ENCODE measurements at regions not wholly inside any gene's neighbourhood (a gene's known extent, or its start where the extent isn't known, plus 50 kb on each side); places are given as distances from the start of the nearest gene placed in this dataset.

DNA sequence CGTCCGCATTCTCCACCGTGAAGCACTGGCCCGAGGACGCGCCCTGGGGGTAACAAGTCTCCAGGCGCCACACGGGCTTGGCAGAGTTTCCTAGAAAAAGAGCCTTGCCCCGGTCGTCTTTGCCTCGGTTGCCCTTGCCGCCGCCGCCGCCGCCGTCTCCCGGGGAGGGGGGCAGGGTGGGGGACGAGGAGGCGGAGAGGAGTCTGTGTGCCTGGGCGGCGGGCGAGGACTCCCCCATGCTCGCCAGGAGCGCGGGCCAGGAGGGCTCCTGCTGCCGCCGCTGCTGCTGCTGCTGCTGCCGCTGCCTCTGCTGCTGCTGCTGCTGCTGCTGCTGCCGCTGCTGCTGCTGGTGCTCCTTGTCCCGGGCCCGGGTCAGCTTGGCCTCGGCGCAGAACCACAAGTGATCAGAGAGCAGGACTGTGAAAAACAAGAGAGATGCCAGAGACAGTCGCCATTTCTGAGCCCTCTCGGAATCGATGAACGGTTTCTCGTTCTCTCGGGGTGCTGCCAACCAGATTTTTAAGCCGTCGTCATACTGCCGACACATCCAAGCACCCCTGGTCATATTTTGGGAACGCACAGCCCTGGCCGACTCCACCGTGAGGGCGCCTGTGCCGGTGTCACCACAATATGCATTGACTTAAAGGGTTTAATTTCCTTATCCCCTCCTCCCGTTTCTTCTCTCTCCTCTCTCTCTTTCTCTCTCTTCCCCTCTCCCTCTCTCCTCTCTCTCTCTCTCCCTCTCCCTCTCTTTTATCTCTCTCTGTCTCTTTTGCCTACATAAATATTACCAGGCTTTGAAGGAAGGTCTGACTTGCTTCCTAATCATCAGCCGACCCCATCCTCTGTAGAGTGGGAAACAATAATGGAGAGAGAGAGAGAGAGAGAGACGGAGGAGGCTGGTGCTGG, 349.1 kb downstream of the LIG4 start:
- DNase-seq (ENCODE audit: low read depth in 4 of 4, low spot score in 1 of 4): no peak

DNA sequence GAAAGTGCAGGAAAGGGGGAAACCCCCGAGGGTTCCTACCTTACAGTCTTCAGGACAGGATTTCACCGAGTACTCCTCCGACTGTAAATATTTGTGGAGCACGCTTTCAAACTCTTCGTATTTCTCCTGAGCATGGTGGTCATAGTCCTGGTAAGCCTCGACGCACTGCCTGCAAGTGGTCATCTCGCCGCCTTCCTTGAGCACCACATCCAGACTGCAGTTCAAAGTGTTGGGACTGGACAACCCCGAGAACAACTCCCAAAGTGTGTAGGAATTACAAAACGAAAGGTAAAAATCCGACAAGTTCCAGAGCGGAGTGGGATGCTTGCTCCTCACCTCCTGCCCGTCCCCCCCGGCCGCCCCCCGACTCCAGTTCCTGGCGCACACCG, 349.7 kb downstream of the LIG4 start:
- no peak for DNase-seq (ENCODE audit: low read depth in 4 of 4, low spot score in 1 of 4)

DNA sequence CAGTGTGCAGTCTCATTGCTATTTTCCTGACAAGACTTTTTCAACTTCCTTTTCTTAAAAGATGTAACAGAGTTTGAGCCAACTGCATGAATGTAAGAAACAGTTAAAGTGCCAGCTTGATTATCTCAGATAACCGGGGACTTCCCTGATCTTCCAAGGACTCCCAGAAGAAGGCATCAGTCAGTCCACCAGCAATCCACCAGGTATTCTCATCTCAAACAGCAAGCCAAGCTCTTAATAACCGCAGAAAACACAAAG, 350.1 kb downstream of the LIG4 start:
- DNase-seq (ENCODE audit: low read depth in 4 of 4, low spot score in 1 of 4): no peak

DNA sequence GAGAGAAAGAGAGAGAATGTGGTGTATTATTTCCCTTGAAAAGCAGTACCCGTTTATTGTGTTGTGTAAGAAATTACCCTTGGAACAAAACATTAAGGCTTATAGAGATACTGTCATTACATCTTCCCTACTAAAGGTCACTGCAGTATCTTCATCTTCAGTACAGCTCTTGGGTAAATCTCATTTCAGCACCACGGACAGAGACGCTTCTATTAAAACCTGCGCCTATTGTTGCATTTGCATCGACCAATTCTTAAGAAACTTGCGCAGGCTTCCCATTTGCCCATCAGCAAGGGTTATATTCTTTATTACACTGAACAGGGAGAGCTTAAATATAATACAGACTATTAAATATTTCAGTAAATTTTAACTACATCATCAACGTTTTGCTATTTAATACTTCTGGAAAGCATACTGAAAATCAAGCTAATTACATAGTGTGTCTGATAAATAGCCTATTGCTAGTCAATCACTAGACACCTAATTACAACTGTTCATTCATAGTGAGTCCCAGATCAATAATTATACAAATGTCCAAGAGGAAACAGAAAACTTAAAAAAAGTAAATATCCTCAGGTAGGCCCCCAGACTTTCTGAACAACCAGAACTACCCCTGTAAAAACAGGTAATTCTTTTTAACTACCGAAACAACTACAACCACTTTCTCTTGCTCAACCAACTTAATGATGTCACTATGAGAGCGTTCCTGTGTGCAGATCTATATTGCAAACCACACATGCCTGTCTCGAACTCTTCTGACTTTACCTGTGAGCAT, 350.6 kb downstream of the LIG4 start:
- DNase-seq (ENCODE audit: low read depth in 4 of 4, low spot score in 1 of 4): no peak

DNA sequence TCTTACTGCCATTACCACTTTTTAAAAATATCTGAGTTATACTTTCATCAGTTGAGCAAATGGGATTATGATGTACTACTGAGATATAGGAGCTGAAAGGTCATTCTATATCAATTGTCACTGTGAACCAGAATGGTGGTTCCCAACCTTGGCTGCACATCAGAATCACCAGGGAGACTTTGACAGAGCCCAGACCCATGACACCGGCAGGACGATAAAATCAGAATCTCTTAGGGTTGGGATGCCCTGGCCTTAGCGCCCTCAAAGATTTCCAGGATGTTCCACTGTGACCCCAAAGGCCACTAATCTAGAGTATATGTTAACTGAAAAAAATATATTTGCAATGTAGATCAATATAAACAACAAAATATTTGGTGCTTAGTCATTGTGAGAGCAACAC, 355.1 kb downstream of the LIG4 start:
- DNase-seq (ENCODE audit: low read depth in 4 of 4, low spot score in 1 of 4): no peak

GRCh38 chr13:107854880-107855279, 360.5 kb downstream of the LIG4 start:
- no peak for DNase-seq (ENCODE audit: low read depth in 4 of 4, low spot score in 1 of 4)

DNA sequence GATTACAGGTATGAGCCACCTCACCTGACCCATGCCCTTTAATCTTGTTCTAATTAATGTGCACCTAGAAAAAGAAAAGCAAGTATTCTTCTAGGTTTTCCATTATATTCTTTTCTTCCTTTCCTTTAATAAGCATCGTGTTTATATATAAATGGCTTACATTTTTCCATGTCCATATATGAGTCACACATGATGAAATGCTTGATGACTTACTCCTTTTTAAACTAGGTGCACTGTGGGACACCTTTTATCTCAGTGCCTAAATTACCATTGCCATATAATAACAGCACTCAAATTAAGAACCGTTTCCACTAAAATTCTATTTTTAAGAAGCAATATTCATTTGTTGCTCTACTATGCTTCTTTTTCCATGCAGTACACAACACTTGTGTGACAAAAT, 363.3 kb downstream of the LIG4 start:
- no peak for DNase-seq (ENCODE audit: low read depth in 4 of 4, low spot score in 1 of 4)

GRCh38 chr13:107851670-107852069, 363.7 kb downstream of the LIG4 start:
- DNase-seq (ENCODE audit: low read depth in 4 of 4, low spot score in 1 of 4): no peak

DNA sequence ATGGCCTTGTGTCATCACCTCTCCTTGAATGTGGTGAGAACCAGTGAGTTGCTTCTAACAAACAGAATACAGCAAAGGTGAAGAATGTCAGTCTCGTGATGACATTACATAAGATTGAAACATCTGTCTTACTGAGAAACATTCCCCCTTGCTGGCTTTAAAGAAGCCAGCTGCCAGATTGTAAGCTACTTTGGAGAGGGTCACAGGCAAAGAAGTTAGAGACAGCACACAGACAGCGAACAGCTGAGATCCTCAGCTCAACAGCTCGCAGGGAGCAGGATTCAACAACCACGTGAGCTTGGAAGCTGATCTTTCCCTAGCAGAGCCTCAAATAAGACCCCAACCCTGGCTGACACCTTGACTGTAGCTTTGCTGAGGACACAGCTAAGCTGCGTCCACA, 367.9 kb downstream of the LIG4 start:
- no peak for DNase-seq (ENCODE audit: low read depth in 4 of 4, low spot score in 1 of 4)

DNA sequence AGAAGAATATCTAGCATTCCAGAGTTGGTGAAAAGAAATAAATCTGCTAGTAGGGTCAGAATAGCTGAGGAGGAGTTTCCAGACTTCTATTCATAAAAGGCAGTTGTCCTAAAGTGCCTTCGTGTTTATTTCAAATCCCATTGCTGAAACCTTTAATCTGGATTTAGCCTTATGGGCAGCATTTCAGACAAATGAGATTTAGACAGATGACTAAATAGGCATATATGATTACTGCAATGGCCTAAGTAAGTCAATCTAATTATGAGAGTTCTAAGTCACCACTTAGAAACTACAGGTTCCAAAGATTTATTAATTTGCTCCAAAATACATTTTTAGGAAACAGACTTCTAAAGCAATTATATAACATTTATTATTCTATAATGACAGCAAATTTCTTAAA, 368.7 kb downstream of the LIG4 start:
- no peak for DNase-seq (ENCODE audit: low read depth in 4 of 4, low spot score in 1 of 4)

DNA sequence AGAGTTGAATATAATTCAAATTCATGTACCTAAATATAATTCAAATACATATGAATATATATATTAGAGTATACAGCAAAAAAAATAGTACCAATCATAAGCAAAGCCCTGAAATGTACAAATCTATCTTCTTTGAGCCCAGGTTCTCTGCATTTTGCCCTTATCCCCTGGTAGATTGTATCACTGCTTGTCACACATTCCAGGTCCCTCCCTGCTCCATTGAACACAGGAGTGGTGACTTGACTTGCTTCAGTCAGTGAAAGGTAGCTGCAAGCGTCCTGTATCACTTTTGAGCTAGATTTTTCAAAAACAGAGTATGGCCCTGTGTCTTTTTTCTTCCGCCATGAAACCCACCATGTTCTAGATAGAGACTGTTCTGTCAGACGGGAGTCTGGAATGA, 369.4 kb downstream of the LIG4 start:
- DNase-seq (ENCODE audit: low read depth in 4 of 4, low spot score in 1 of 4): no peak

GRCh38 chr13:107843681-107844080, 371.7 kb downstream of the LIG4 start:
- DNase-seq (ENCODE audit: low read depth in 4 of 4, low spot score in 1 of 4): no peak

- no peak for DNase-seq (ENCODE audit: low read depth in 4 of 4, low spot score in 1 of 4)
Observed at GRCh38 chr13:107843281-107843680, 372.1 kb downstream of the LIG4 start.

DNA sequence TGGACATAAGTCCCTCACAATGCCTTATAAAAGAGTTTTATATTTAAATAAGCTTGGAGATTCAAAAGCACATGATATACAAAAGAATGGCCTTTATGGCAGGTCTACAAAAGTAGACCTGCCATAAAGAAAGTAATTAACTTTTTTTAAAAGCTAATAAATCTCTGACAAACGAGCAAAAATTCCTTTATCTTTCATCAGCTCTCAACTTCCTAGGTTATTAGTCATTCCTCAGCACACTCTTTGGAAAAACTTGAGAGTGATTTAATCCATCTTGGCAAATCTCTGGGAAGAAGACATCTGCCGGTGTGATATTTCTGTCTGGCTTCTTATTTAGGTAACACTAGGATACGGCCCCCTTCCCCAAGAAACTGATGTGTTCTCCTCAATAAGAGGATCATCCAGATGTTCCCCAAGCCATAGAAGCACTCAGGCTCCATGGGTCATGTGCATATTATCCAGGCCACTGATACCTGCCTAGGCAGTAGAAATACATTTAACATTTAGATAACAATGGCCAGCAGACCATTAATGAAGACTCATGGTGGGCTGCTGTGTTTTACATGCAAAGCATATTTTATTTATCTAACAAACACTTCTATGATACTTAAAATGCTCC, 372.7 kb downstream of the LIG4 start:
- no peak for DNase-seq (ENCODE audit: low read depth in 4 of 4, low spot score in 1 of 4)

GRCh38 chr13:107838588-107839161, 376.7 kb downstream of the LIG4 start:
- no peak for DNase-seq (ENCODE audit: low read depth in 4 of 4, low spot score in 1 of 4)

- DNase-seq (ENCODE audit: low read depth in 4 of 4, low spot score in 1 of 4): no peak
Observed at GRCh38 chr13:107836685-107837084, 378.7 kb downstream of the LIG4 start.

DNA sequence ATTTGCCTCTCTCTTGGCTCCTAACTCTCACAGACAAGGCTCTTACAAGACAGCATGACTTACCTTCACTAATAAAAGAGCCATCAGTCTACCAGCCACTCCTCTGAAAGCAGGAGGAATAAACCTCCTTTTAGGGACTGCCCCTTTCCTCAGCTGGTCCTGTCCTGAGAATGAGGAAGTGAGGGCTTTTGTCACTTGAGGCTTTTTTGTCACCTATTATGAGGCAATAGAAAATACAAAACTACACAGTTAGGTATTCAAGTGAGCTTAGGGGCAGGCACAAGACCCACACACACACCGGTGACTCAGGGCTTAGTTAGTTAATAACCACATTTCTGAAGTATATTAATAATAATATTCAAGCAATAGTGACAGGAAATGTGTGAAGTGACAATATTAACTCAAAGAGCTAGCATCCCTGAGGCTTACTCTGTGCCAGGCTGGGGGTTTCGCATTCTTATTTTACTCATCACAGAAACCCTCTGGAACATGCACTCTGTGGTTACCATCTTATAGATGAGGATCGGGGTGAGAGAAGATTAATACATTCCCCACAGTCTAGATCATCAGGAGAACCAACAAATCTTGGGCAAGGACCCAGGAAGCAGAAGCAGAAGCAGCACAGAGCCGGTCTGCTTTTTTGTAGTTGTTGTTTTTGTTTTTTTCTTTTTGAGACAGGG, 379.9 kb downstream of the LIG4 start:
- DNase-seq (ENCODE audit: low read depth in 4 of 4, low spot score in 1 of 4): no peak

- no peak for DNase-seq (ENCODE audit: low read depth in 4 of 4, low spot score in 1 of 4)
Observed at GRCh38 chr13:107834717-107835116, 380.6 kb downstream of the LIG4 start.

- no peak for DNase-seq (ENCODE audit: low read depth in 4 of 4, low spot score in 1 of 4)
Observed at GRCh38 chr13:107834281-107834680, 381.1 kb downstream of the LIG4 start.

DNA sequence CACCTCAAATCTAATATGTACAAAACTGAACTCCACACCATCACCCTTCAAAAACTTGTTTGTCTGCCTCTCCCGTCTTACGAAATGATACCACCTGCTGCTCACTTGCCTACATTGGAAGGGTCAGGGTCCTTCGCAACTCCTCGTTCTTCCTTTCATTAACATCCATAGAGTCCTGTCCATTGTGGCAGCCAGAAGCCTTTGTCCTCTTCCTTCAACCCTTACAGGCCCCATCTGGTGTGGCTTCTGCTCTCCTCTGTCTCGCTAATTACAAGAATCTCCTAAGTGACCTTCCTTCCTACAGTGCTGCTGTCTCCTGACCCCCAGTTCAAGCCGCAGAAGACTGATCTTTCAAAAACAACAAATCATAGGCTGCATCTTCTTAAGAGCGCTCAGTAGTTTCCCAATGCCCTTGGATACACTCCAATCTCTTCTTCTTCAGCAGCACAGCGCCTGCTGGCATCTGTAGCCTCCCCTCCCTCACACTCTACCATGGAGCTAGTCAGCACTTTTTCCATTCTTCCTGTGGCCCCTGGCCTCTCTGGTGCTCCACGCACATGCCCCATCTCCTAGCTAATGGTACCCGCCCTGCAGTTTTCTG, 382.7 kb downstream of the LIG4 start:
- DNase-seq (ENCODE audit: low read depth in 4 of 4, low spot score in 1 of 4): no peak

- DNase-seq (ENCODE audit: low read depth in 4 of 4, low spot score in 1 of 4): no peak
Observed at GRCh38 chr13:107830804-107831203, 384.5 kb downstream of the LIG4 start.
